CD4-positive, alpha-beta T cell (primary cell): ENCODE measurements at regions not wholly inside any gene's neighbourhood (a gene's known extent, or its start where the extent isn't known, plus 50 kb on each side); places are given as distances from the start of the nearest gene placed in this dataset.

Experiments
- ATAC-seq: fragments of 200-7000 bp; cut with Tn5 transposase; one replicate; pipeline ENCODE4 v1.10.0; 2022; ENCODE audit warnings: mild to moderate bottlenecking; ENCODE audit not compliant: poor library complexity
- CTCF ChIA-PET: fragments of 350-600 bp; sonication (Branson Sonifier 250); formaldehyde crosslinking; loops from one replicate; lab custom pipeline; 2021; ENCODE audit warnings: antibody characterized with exemption, inconsistent platforms; lab: Charles Lee
- POLR2A ChIA-PET: fragments of 350-600 bp; sonication (Branson Sonifier 250); formaldehyde crosslinking; loops from one replicate; lab custom pipeline; 2021; ENCODE audit warnings: antibody characterized with exemption, inconsistent platforms; lab: Charles Lee
- DNase-seq, 14 experiments: peaks; one replicate each; pipeline ENCODE4 v3.0.0-alpha.2; 2013 to 2020; ENCODE audit warnings: mixed read lengths in 2 of 14
- H3K27ac ChIP-seq, 2 donors: one replicate each; pipeline versions ENCODE4 v1.5.1 to v1.7.0; 2013; ENCODE audit warnings: low read length in 2 of 2, low read depth in 1 of 2, mild to moderate bottlenecking in 1 of 2
- H3K27me3 ChIP-seq, 2 experiments: 1 replicate in 1 of 2; 2 replicates in 1 of 2; pipeline versions ENCODE4 v1.6.1 to v1.7.0; 2013; ENCODE audit warnings: low read length in 2 of 2, control low read depth in 1 of 2, mild to moderate bottlenecking in 1 of 2, moderate library complexity in 1 of 2; ENCODE audit not compliant: insufficient read depth in 2 of 2, control insufficient read depth in 1 of 2
- H3K36me3 ChIP-seq: one replicate; pipeline ENCODE4 v1.6.1; 2013; ENCODE audit warnings: low read length, control low read depth; ENCODE audit not compliant: insufficient read depth
- H3K4me1 ChIP-seq: one replicate; pipeline ENCODE4 v1.6.1; 2013; ENCODE audit warnings: low read length, control low read depth; ENCODE audit not compliant: insufficient read depth
- H3K4me3 ChIP-seq: one replicate; pipeline ENCODE4 v1.5.1; 2013; ENCODE audit warnings: mild to moderate bottlenecking, low read length, moderate library complexity
- H3K9me3 ChIP-seq, 2 experiments: 1 replicate in 1 of 2; 2 replicates in 1 of 2; pipeline versions ENCODE4 v1.6.1 to v1.7.0; 2013; ENCODE audit warnings: low read length in 2 of 2, mild to moderate bottlenecking in 2 of 2, control low read depth in 1 of 2, moderate library complexity in 1 of 2; ENCODE audit not compliant: control insufficient read depth in 1 of 2, insufficient read depth in 1 of 2
- H3K27ac Mint-ChIP-seq: one replicate; pipeline ENCODE4 v1.8.0; 2020; ENCODE audit warnings: mixed read lengths
- H3K27me3 Mint-ChIP-seq: one replicate; pipeline ENCODE4 v1.8.0; 2021; ENCODE audit warnings: mixed read lengths
- H3K36me3 Mint-ChIP-seq: one replicate; pipeline ENCODE4 v1.8.0; 2021; ENCODE audit warnings: low read depth, mixed read lengths
- H3K4me1 Mint-ChIP-seq: one replicate; pipeline ENCODE4 v1.8.0; 2021; ENCODE audit warnings: low read depth, mixed read lengths
- H3K4me3 Mint-ChIP-seq: one replicate; pipeline ENCODE4 v1.8.0; 2020; ENCODE audit warnings: mild to moderate bottlenecking, mixed read lengths
- H3K9me3 Mint-ChIP-seq: one replicate; pipeline ENCODE4 v1.8.0; 2020; ENCODE audit warnings: mixed read lengths
- intact Hi-C, 2 experiments: fragments of 100-400 bp; cut with DNase I in 1 of 2; cut with micrococcal nuclease in 1 of 2; formaldehyde crosslinking; loops; one replicate each; pipeline versions ENCODE4 v1.15.1 to v1.9.0; 2023 to 2025; cut with DNase I, micrococcal nuclease
- TF ChIP-seq, protein P1 (sequence below): fragments of 200-600 bp; IDR thresholded peaks from one replicate; pipeline ENCODE4 v1.8.0; 2022; ENCODE audit warnings: antibody characterized with exemption, mild to moderate bottlenecking

DNA sequence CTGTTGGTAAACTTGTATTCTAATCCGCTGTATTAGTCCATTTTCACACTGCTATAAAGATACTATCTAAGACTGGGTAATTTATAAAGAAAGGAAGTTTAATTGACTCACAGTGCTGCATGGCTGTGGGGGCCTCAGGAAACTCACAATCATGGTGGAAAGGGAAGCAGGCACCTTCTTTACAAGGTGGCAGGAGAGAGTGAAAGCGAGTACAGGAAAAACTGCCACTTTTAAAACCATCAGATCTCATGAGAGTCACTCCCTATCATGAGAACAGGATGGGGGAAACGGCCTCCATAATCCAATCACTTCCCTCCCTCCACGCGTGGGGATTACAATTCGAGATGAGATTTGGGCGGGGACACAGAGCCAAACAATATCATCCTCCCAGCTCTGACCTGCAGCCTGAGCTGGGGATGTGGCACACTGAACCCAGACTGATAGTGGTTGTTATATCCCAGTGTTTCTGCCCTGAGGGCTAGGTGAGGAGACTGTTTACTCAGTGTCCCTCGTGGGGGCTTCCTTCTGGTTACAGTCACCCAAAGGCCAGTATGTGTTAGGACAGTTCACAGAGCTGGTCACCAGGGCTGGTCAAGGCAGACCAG is 488.3 kb downstream of the KDM4C start:
- no peak overlapping the region for H3K27ac ChIP-seq
- Mint-ChIP-seq H3K27ac (no peak overlapping the region), H3K27me3 (no peaks in the 10 kb centered on the region), H3K4me1 (no peaks in the 10 kb centered on the region), H3K36me3 (no peaks in the 10 kb centered on the region), H3K4me3 (no peak overlapping the region), H3K9me3 (no peaks in the 10 kb centered on the region)
- ChIA-PET CTCF (no interaction called here), POLR2A (no interaction called here)
- no peaks in the 10 kb centered on the region for H3K27me3 ChIP-seq
- H3K9me3 ChIP-seq: no peaks in the 10 kb centered on the region
- TF ChIP-seq, protein P1, sequence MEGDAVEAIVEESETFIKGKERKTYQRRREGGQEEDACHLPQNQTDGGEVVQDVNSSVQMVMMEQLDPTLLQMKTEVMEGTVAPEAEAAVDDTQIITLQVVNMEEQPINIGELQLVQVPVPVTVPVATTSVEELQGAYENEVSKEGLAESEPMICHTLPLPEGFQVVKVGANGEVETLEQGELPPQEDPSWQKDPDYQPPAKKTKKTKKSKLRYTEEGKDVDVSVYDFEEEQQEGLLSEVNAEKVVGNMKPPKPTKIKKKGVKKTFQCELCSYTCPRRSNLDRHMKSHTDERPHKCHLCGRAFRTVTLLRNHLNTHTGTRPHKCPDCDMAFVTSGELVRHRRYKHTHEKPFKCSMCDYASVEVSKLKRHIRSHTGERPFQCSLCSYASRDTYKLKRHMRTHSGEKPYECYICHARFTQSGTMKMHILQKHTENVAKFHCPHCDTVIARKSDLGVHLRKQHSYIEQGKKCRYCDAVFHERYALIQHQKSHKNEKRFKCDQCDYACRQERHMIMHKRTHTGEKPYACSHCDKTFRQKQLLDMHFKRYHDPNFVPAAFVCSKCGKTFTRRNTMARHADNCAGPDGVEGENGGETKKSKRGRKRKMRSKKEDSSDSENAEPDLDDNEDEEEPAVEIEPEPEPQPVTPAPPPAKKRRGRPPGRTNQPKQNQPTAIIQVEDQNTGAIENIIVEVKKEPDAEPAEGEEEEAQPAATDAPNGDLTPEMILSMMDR: no peak
- ATAC-seq: no peak
- H3K4me3 ChIP-seq: no peak overlapping the region
- DNase-seq: no peak
- no peaks in the 10 kb centered on the region for H3K4me1 ChIP-seq
- no peaks in the 10 kb centered on the region for H3K36me3 ChIP-seq
- intact Hi-C loops: no loop called here

DNA sequence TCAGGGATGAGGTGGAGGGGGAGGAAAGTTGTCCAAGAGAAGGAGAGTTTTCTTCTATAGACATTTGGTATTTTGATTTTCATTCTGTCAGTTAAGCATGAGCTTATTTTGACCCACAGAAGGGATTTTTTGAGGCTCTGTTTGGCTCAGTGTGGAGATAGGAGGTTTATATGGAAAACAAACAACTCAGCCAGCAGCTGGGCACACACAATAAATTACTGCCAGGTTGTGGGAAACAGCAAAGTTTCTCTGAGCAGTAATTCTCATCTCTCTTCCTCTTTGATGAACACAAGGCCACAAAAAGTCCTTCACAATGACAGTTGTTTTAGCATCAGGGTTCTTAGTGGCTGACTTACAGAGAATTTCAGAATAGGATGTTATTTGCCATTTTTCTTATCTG is 486.1 kb downstream of the KDM4C start:
- Histone ChIP-seq H3K27ac (no peak overlapping the region), H3K27me3 (no peaks in the 10 kb centered on the region), H3K4me1 (no peaks in the 10 kb centered on the region), H3K9me3 (no peaks in the 10 kb centered on the region), H3K36me3 (no peaks in the 10 kb centered on the region), H3K4me3 (no peak overlapping the region)
- H3K4me1 Mint-ChIP-seq: no peaks in the 10 kb centered on the region
- ChIA-PET CTCF (no interaction called here), POLR2A (no interaction called here)
- H3K4me3 Mint-ChIP-seq: no peak overlapping the region
- DNase-seq: no peak
- no peak overlapping the region for H3K27ac Mint-ChIP-seq
- TF ChIP-seq, protein P1: no peak
- no peaks in the 10 kb centered on the region for H3K36me3 Mint-ChIP-seq
- H3K9me3 Mint-ChIP-seq: peaks cover 2% of the 10 kb centered on the region
- intact Hi-C loops: no loop called here
- no peaks in the 10 kb centered on the region for H3K27me3 Mint-ChIP-seq
- ATAC-seq: no peak

DNA sequence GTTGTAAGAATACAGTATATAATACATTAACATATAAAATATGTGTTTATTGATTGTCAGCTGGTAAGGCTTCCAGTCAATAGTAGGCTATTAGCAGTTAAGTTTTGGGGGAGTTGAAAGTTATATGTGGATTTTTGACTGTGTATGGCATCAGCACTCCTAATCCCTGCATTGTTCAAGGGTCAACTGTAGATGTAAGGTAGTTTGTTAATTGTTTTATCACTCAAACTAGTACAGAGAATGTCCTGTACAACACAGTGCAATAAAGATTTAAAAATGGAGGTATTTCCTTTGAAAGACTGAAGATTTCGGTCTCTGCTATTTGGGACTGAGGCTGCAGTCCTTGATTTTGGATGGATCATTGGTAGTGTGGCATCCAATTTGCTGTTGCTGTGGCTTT is 484.4 kb downstream of the KDM4C start:
- TF ChIP-seq, protein P1: no peak
- ATAC-seq: no peak
- intact Hi-C loops: no loop called here
- Histone ChIP-seq H3K4me3 (no peak overlapping the region), H3K27me3 (no peaks in the 10 kb centered on the region), H3K27ac (no peak overlapping the region), H3K4me1 (no peaks in the 10 kb centered on the region), H3K9me3 (no peaks in the 10 kb centered on the region), H3K36me3 (no peaks in the 10 kb centered on the region)
- Mint-ChIP-seq H3K9me3 (peaks cover 2% of the 10 kb centered on the region), H3K4me3 (no peak overlapping the region), H3K27ac (no peak overlapping the region), H3K36me3 (no peaks in the 10 kb centered on the region), H3K4me1 (no peaks in the 10 kb centered on the region), H3K27me3 (no peaks in the 10 kb centered on the region)
- no peak for DNase-seq
- POLR2A ChIA-PET: no interaction called here
- CTCF ChIA-PET: no interaction called here
